ENCODE measurements at regions not wholly inside any gene's neighbourhood (a gene's known extent, or its start where the extent isn't known, plus 50 kb on each side); places are given as distances from the start of the nearest gene placed in this dataset.

DNA sequence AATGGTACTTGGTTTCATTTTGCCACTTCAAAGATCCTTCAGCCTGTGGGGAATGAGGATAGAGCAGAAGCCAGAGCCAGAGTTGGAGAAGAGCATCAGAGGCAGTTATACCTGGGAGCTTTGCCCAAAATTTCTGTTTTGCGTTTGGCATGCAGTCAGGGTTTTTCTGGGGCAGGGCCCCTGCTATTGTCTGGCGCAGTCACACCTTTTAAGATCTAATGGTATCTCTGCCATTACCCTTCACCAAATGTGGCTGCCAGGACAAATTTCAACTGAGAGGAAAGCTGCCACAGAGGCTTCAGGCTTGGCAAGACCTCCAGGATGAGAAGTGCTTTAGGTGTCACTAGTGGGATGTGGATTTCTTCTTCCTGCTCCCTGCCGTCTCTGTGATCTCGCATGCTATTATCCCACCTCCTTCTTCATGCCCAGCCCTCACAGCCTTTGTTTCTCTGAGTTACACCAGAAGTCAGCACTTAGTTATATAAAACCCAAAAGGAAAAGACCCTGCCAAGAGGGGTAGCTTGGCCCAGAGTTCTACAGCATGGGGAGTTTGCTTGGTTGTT, 357.0 kb downstream of the TLE4 start:
- Histone ChIP-seq H3K27ac (ENCODE audit: extremely low read length, insufficient read depth, low read length) (no peak overlapping the region), H3K4me1 (ENCODE audit: insufficient read depth, low read length) (no peaks in the 10 kb centered on the region), H3K9me3 (ENCODE audit: low read length) (no peaks in the 10 kb centered on the region), H2AFZ (ENCODE audit: low read length) (no peak overlapping the region), H3K4me3 (replicated peaks in 1 of 3; ENCODE audit: insufficient read depth in 1 of 3, low read depth in 2 of 3, low read length in 3 of 3) (no peak overlapping the region), H3K4me2 (ENCODE audit: low read depth, low read length) (no peak overlapping the region), H4K20me1 (ENCODE audit: insufficient read depth, low read length) (no peaks in the 10 kb centered on the region), H3K27me3 (ENCODE audit: control insufficient read depth in 1 of 2, insufficient read depth in 2 of 2, low read length in 2 of 2) (no peaks in the 10 kb centered on the region), H3K79me2 (ENCODE audit: insufficient read depth, low read length) (no peaks in the 10 kb centered on the region), H3K9ac (ENCODE audit: insufficient read depth, low read depth, low read length) (no peak overlapping the region), H3K36me3 (replicated peaks in 1 of 2; ENCODE audit: control insufficient read depth in 1 of 2, insufficient read depth in 2 of 2, low read length in 2 of 2) (no peaks in the 10 kb centered on the region)
- intact Hi-C loops (cut with micrococcal nuclease; ENCODE audit: unreplicated experiment), result no loop called here
- DNase-seq (ENCODE audit: low spot score) (no peak), FAIRE-seq (no peak), ATAC-seq (no peak)
- in situ Hi-C loops (cut with HindIII; ENCODE audit: extremely low pct_ligation_motif_present, low pct_unique_long_range_greater_than_20kb), result no loop called here
- 29% methylated on average over 4 of the region's 4 CpGs for WGBS (ENCODE audit: low lambda C conversion rate)
- no peak for TF ChIP-seq HNRNPH1 (optimal IDR thresholded peaks at IDR 0.05; ENCODE audit: low read depth, low read length)
- TF ChIP-seq, protein P1, sequence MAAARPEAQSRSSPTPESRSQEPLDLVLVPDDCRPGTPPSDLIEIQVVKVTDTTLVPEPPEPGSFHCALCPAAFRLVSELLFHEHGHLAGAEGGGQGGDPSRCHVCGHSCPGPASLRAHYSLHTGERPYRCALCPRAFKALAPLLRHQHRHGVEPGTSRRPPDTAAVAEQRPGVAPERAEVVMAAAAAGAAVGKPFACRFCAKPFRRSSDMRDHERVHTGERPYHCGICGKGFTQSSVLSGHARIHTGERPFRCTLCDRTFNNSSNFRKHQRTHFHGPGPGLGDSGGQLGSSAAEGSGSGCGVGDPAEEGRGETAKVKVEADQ (CRISPR knock-in tag; IDR thresholded peaks at IDR 0.05; ENCODE audit: borderline replicate concordance), result no peak
- no peak for TF ChIP-seq JUNB (CRISPR knock-in tag; IDR thresholded peaks at IDR 0.05; ENCODE audit: borderline replicate concordance)
- TF ChIP-seq, protein P2, sequence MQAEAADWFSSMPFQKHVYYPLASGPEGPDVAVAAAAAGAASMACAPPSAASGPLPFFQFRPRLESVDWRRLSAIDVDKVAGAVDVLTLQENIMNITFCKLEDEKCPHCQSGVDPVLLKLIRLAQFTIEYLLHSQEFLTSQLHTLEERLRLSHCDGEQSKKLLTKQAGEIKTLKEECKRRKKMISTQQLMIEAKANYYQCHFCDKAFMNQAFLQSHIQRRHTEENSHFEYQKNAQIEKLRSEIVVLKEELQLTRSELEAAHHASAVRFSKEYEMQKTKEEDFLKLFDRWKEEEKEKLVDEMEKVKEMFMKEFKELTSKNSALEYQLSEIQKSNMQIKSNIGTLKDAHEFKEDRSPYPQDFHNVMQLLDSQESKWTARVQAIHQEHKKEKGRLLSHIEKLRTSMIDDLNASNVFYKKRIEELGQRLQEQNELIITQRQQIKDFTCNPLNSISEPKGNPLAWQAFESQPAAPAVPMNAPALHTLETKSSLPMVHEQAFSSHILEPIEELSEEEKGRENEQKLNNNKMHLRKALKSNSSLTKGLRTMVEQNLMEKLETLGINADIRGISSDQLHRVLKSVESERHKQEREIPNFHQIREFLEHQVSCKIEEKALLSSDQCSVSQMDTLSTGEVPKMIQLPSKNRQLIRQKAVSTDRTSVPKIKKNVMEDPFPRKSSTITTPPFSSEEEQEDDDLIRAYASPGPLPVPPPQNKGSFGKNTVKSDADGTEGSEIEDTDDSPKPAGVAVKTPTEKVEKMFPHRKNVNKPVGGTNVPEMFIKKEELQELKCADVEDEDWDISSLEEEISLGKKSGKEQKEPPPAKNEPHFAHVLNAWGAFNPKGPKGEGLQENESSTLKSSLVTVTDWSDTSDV (CRISPR knock-in tag; IDR thresholded peaks at IDR 0.05), result no peak
- no peak for TF ChIP-seq GMEB1 (CRISPR knock-in tag; IDR thresholded peaks at IDR 0.05; ENCODE audit: borderline replicate concordance)
- no peak for TF ChIP-seq NCOA2 (CRISPR knock-in tag; IDR thresholded peaks at IDR 0.05)
- TF ChIP-seq GLMP (CRISPR knock-in tag; IDR thresholded peaks at IDR 0.05; ENCODE audit: borderline replicate concordance), result no peak
- no peak for TF ChIP-seq NR2F6 (IDR thresholded peaks at IDR 0.05)
- no peak for TF ChIP-seq NR2F6 (CRISPR knock-in tag; IDR thresholded peaks at IDR 0.05)
- no peak for TF ChIP-seq SKI (IDR thresholded peaks at IDR 0.05; ENCODE audit: partially characterized antibody)
- no TSS peak for BruUV-seq (replicated peaks)
- POLR2A ChIA-PET, result no interaction called here
- CTCF ChIA-PET (ENCODE audit: low intra/inter-chr PET ratio, low total read pairs), result no interaction called here
